GM21786 (cell line): ENCODE measurements at regions not wholly inside any gene's neighbourhood (a gene's known extent, or its start where the extent isn't known, plus 50 kb on each side); places are given as distances from the start of the nearest gene placed in this dataset.

Source experiments
- ATAC-seq: cut with Tn5 transposase; IDR thresholded peaks from one replicate; pipeline ENCODE4 v1.9.1; 2021; ENCODE audit not compliant: unreplicated experiment

DNA sequence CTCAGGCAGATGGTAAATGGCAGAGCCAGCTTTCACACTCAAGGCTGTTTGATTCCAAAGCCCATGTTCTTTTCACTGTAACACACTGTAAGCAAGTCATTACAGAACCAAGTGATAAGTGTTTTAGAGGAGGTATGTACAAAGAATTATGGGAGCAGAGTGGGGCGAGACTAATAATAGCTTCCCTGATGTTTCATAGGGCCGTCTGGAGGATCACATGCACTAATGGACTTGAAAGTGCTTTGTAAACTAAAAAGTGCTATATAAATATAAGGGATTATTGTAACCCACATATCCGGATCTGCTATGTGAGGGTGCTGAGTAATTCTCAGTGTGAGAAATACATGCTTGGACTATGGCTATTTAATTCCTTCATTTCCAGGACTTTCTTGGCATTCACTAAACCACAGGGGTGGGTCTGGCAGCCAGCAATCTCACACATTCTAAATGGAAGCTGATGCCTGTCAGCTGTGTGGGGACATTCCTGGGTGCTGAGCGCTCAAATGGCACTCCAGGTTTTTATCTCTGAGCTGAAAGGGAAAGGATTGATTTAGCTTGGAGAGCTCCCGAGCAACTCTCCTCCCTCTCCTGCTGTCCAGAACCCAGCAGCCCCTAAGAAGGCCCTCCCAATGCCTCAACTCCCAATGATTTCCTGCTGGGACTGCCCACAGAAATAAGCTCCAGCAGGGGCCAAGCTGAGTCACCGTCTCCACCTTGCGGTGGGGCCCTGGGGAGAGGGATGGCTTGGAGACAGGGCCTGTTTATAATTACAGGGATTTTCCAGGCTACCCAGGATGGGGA, 222.8 kb downstream of the SOX11 start:
- ATAC-seq, result no peak

- ATAC-seq, result no peak
These were observed 223.7 kb downstream of the SOX11 start for GRCh38 chr2:5915881-5916310.

GRCh38 chr2:5921081-5921642, 229.0 kb downstream of the SOX11 start:
- no peak for ATAC-seq

GRCh38 chr2:5923957-5924945, 232.1 kb downstream of the SOX11 start:
- ATAC-seq, result no peak

- ATAC-seq, result no peak
These were observed 233.4 kb downstream of the SOX11 start for GRCh38 chr2:5925604-5926003.

DNA sequence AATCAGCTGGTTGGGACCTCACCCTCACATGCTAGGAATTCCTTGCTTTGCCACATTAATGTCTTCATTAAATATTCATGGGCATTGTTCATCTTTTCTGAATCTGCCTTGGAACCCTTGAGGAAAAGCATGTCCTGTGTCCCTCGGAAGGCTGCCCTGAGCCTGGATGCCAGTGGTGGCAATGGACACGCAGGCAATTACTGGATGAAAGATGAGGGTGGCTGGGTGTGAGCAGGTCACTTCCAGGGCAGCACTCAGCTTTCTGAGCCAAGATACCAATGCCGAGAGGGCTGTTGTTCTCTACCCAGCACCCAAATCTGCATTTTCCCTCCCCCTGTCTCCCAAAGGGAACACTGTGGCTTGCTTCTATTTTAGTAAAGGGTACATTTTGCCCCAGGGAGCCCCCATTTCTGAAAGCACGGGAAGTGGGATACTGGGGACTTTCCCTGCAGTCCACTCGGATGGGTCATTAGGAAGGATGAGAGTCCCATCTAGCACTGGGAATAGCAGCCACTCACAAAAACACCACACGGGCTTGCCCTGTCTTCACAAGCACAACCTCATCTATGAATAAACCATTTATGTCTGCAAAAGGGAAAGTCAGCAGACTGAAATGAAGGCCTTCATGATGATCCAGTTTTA, 234.8 kb downstream of the SOX11 start:
- no peak for ATAC-seq

GRCh38 chr2:5932556-5933469, 240.6 kb downstream of the SOX11 start:
- ATAC-seq, result no peak

DNA sequence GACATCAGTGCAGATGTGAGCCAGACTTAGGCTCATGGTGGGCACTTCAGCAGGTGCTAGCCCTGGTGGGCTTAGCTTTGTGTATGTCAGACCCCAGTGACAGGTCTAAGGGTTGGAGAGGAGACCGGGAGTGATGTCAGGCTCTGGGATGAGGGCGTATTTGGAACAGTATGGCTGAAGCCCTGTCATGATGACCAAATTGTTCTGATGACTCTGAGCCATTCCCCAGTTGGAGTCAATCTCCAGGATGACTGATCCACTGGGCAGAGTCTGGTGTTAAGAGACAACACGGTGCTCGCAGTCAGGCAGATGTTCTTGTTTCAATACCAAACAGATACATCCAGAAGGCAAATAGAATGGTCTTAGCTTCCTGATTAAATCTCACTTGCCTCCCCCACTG, 241.5 kb downstream of the SOX11 start:
- ATAC-seq, result no peak

GRCh38 chr2:5937321-5937720, 245.1 kb downstream of the SOX11 start:
- no peak for ATAC-seq

GRCh38 chr2:5937851-5938565, 245.8 kb downstream of the SOX11 start:
- no peak for ATAC-seq

GRCh38 chr2:5938566-5938896, 246.3 kb downstream of the SOX11 start:
- ATAC-seq, result no peak

- no peak for ATAC-seq
These were observed 247.4 kb downstream of the SOX11 start for GRCh38 chr2:5939553-5939952.

- ATAC-seq, result no peak
These were observed 248.7 kb downstream of the SOX11 start for GRCh38 chr2:5940596-5941535.

- no peak for ATAC-seq
These were observed 250.0 kb downstream of the SOX11 start for GRCh38 chr2:5942204-5942603.

GRCh38 chr2:5945742-5946141, 253.6 kb downstream of the SOX11 start:
- ATAC-seq, result no peak

DNA sequence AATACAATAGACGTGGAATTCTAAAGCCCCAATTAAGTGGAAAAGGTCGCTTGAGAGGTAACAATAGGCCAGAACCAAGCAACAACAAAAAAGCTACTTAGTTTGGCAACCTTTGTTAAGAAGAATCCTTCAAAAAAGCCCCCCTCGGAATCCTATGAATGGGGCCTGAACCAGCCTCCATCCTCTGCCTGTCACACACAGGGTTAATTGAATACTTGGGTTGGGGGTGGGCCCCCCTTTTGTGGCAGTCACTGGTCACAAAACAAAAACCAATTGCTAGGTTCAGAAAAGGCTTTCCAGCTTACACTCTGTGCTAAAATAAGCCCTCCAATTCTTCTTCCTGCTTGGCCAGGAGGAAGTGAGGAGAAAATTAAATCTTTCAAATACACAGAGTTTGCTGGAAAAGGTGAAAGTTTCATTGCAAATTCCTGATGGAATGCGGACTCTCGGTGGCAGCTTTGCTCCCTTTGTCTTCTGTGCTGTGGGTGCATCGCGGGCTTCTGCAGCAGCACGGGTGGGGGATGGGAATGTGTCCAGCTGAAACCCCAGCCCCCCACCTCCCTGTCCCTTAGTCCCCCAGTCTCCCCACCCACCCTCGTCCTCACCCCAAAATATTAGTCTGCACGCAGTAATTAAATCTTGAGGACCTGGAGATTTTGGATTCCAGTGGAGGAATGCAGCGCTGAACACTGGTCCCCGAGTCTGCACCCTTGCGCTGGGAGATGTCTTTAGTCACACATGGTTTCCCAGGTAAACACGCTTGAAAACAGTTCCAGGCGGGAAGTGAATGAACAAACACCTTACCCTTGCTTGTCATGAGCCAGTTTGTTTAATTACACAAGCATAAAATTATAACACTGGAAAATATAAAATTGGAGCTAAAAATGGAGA, 254.3 kb downstream of the SOX11 start:
- ATAC-seq, result no peak

DNA sequence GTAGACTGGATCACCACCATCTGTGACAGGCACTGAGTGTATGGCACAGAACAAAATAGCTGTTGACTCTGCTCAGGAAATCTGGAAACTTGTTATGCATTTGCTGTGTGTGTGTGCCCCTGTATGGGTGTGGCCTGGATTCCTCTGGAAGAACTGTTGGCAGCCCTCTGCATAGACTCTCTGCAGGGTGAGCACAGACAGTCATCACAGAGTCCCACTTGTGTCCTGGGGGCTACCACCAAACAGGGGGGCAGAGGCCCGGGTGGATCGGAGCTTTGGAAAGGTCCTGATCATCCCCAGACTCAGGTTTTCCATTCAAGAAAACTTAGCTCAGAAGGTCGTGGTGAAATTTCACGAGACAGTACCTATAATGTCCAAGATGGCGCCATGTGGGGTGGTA, 258.6 kb downstream of the SOX11 start:
- ATAC-seq, result no peak
